ENCODE measurements at regions not wholly inside any gene's neighbourhood (a gene's known extent, or its start where the extent isn't known, plus 50 kb on each side); places are given as distances from the start of the nearest gene placed in this dataset.

DNA sequence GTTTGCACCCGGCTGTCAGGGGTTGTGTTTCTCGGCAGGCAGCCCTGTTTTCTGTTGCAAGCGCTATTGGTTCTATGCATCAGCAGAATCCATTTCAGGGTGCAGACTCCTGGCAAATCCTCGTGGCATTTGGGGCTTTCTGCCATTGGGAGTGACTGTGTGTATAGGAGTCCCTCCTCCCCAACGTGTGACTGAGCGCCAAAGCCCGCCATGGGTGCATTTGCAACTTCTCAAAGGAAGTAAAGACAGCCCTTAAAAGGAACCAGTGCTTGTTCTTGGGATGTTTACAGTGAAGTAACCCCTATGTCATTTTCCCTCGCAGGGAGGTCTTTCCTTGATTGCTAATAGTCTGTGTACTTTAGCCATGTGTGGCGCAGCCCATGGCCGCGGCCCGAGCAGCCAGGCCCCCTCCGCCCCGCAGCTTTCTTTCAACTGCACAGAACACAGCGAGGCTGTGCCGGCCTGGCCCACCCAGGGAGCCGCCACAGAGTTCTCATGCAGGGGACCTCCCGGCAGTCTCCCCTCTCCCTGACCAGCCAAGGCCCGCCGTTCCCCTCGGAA lies 175.6 kb downstream of the HSD17B3 start:
- no peaks in the 10 kb centered on the region for H3K27me3 ChIP-seq
- H3K9me3 ChIP-seq: no peaks in the 10 kb centered on the region
- peaks cover 0 to 14% (median 0%) of the 10 kb centered on the region in 3 donors for H3K4me1 ChIP-seq
- 54 to 70% methylated on average over 14 to 18 of the region's 21 CpGs for WGBS, 2 donors
- DNase-seq: no peak
- no peak overlapping the region for H3K27ac ChIP-seq
- no peaks in the 10 kb centered on the region for H3K36me3 ChIP-seq
- intact Hi-C loops (cut with DNase I): no loop called here
- TF ChIP-seq, protein P1, sequence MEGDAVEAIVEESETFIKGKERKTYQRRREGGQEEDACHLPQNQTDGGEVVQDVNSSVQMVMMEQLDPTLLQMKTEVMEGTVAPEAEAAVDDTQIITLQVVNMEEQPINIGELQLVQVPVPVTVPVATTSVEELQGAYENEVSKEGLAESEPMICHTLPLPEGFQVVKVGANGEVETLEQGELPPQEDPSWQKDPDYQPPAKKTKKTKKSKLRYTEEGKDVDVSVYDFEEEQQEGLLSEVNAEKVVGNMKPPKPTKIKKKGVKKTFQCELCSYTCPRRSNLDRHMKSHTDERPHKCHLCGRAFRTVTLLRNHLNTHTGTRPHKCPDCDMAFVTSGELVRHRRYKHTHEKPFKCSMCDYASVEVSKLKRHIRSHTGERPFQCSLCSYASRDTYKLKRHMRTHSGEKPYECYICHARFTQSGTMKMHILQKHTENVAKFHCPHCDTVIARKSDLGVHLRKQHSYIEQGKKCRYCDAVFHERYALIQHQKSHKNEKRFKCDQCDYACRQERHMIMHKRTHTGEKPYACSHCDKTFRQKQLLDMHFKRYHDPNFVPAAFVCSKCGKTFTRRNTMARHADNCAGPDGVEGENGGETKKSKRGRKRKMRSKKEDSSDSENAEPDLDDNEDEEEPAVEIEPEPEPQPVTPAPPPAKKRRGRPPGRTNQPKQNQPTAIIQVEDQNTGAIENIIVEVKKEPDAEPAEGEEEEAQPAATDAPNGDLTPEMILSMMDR (IDR thresholded peaks at IDR 0.05): no peak
- no peak for TF ChIP-seq POLR2A (IDR thresholded peaks at IDR 0.05)
- H3K4me3 ChIP-seq: no peak overlapping the region

DNA sequence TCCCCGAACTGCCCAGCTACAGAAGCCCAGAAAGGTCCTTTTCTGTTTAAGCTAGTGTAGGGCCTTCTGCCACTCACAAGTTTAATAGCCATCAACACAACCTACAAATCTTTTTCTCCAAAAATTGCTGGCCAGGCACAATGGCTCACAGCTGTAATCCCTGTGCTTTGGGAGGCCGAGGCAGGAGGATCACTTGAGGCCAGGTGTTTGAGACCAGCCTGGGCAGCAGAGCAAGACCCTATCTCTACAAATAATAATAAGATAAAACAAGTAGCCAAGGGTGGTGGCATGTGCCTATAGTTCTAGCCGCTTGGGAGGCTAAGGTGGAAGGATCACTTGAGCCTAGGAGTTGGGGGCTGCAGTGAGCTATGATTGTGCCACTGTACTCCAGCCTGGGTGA lies 176.4 kb downstream of the HSD17B3 start:
- no peaks in the 10 kb centered on the region for H3K36me3 ChIP-seq
- intact Hi-C loops (cut with DNase I): no loop called here
- no peaks in the 10 kb centered on the region for H3K27me3 ChIP-seq
- no peaks in the 10 kb centered on the region for H3K9me3 ChIP-seq
- H3K4me1 ChIP-seq: peaks cover 0 to 14% (median 0%) of the 10 kb centered on the region in 3 donors
- H3K4me3 ChIP-seq: no peak overlapping the region
- no peak for TF ChIP-seq POLR2A (IDR thresholded peaks at IDR 0.05)
- TF ChIP-seq, protein P1 (IDR thresholded peaks at IDR 0.05): no peak
- 45 to 96% methylated on average over 2 to 3 of the region's 3 CpGs for WGBS, 2 donors
- H3K27ac ChIP-seq: no peak overlapping the region
- DNase-seq: no peak

DNA sequence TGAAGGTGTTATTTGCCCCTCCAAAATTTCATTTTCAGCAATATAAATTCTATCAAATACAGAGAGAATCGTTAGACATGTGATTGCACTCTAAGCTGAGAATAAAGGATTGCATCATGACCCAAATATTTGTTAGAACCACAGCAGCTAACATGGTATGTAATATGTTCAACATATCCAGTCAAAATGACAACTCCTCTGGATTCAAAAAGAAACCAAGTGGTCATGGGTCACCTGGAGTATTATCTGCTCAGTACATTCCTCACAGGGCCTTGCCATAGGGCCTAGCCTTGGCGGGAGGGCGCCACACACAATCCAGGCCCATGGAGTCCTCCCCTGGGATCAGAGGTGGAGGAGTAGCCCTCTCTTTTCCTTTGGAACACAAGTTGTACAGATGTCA lies 179.2 kb downstream of the HSD17B3 start:
- no peak overlapping the region for H3K4me3 ChIP-seq
- intact Hi-C loops (cut with DNase I): no loop called here
- TF ChIP-seq, protein P1 (IDR thresholded peaks at IDR 0.05): no peak
- no peak for TF ChIP-seq POLR2A (IDR thresholded peaks at IDR 0.05)
- H3K36me3 ChIP-seq: no peaks in the 10 kb centered on the region
- no peak overlapping the region for H3K27ac ChIP-seq
- DNase-seq: no peak
- WGBS, 2 donors: 44 to 82% methylated on average over 1 to 3 of the region's 3 CpGs
- H3K27me3 ChIP-seq: peaks cover 0 to 3% (median 0%) of the 10 kb centered on the region in 4 donors
- H3K9me3 ChIP-seq: no peaks in the 10 kb centered on the region
- H3K4me1 ChIP-seq: peaks cover 0 to 14% (median 0%) of the 10 kb centered on the region in 3 donors

DNA sequence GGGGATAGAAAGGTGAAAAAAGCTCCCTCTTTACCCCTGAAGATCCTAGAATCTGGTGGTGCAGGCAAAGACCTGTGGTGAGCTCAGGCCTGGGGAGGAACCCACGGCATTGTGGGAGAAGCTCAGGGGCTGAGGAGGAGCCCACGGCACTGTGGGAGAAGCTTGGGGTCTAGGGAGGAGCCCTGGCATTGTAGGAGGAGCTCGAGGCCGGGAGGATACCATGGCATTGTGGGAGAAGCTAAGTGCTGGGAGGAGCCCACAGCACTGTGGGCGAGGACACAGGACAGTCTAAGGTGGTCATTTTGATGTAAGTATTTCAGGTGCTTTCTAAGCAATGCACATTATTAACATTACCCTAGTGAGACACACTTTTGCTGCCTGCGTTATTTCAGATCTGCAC lies 179.7 kb downstream of the HSD17B3 start:
- TF ChIP-seq, protein P1 (IDR thresholded peaks at IDR 0.05): no peak
- no peak for TF ChIP-seq POLR2A (IDR thresholded peaks at IDR 0.05)
- intact Hi-C loops (cut with DNase I): no loop called here
- no peak overlapping the region for H3K4me3 ChIP-seq
- 70 to 89% methylated on average over 6 of the region's 6 CpGs for WGBS, 2 donors
- no peak for DNase-seq
- H3K27ac ChIP-seq: no peak overlapping the region
- no peaks in the 10 kb centered on the region for H3K36me3 ChIP-seq
- peaks cover 0 to 14% (median 0%) of the 10 kb centered on the region in 3 donors for H3K4me1 ChIP-seq
- H3K27me3 ChIP-seq: peaks cover 0 to 6% (median 0%) of the 10 kb centered on the region in 4 donors
- H3K9me3 ChIP-seq: no peaks in the 10 kb centered on the region

DNA sequence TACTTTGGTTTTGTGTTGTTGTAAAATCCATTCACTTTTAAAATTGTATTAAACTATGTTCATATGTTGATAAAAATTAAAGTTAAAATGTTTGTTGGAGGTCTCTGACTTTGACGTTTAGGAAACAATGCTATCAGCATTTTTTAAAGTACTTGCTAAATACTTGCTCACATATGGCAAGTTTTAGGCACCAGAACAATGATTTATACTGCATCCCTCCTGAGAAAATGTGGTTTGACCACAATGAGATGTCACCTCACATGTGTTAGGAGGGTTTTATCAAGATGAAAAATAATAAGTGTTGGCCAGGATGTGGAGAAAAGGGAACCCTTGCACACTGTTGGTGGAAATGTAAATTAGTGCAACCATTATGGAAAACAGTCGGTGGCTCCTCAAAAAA lies 180.8 kb downstream of the HSD17B3 start:
- WGBS, 2 donors: 34 to 63% methylated on average over 2 of the region's 2 CpGs
- Histone ChIP-seq H3K4me1 (peaks cover 0 to 18% (median 8%) of the 10 kb centered on the region in 3 donors), H3K27ac (no peak overlapping the region), H3K36me3 (no peaks in the 10 kb centered on the region), H3K9me3 (no peaks in the 10 kb centered on the region), H3K27me3 (peaks cover 0 to 6% (median 0%) of the 10 kb centered on the region in 4 donors), H3K4me3 (no peak overlapping the region)
- no peak for DNase-seq
- intact Hi-C loops (cut with DNase I): no loop called here
- TF ChIP-seq, protein P1 (IDR thresholded peaks at IDR 0.05): no peak
- no peak for TF ChIP-seq POLR2A (IDR thresholded peaks at IDR 0.05)

All from esophagus squamous epithelium (tissue), 5 donors.